ENCODE measurements at regions not wholly inside any gene's neighbourhood (a gene's known extent, or its start where the extent isn't known, plus 50 kb on each side); places are given as distances from the start of the nearest gene placed in this dataset.

DNA sequence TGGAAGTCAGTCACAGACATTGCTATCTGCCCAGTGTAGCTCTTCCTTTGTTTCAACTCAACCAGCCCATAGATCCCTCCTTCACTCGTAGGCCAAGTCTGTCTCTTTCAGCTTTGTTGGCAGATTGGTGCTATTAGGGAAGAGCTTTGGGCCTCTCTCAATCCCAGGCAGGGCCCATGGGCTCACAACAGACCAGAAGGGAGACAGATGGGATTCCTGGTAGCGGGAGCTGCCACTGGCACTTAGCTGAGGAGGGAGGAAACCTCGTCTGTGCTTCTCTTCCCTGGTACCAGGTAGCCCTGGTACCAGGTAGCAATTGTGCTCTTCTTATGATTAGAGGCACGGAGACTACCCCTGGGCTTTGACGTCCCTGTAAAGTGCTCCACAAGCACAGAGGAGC is 592.0 kb downstream of the TYW1 start:
- TF ChIP-seq, protein P1, sequence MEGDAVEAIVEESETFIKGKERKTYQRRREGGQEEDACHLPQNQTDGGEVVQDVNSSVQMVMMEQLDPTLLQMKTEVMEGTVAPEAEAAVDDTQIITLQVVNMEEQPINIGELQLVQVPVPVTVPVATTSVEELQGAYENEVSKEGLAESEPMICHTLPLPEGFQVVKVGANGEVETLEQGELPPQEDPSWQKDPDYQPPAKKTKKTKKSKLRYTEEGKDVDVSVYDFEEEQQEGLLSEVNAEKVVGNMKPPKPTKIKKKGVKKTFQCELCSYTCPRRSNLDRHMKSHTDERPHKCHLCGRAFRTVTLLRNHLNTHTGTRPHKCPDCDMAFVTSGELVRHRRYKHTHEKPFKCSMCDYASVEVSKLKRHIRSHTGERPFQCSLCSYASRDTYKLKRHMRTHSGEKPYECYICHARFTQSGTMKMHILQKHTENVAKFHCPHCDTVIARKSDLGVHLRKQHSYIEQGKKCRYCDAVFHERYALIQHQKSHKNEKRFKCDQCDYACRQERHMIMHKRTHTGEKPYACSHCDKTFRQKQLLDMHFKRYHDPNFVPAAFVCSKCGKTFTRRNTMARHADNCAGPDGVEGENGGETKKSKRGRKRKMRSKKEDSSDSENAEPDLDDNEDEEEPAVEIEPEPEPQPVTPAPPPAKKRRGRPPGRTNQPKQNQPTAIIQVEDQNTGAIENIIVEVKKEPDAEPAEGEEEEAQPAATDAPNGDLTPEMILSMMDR (IDR thresholded peaks at IDR 0.05; ENCODE audit: low read length, missing control alignments) = no peak
- no peak overlapping the region for H3K4me3 ChIP-seq (replicated peaks; ENCODE audit: low read depth, low read length)
- DNase-seq (ENCODE audit: low read depth) = no peak

DNA sequence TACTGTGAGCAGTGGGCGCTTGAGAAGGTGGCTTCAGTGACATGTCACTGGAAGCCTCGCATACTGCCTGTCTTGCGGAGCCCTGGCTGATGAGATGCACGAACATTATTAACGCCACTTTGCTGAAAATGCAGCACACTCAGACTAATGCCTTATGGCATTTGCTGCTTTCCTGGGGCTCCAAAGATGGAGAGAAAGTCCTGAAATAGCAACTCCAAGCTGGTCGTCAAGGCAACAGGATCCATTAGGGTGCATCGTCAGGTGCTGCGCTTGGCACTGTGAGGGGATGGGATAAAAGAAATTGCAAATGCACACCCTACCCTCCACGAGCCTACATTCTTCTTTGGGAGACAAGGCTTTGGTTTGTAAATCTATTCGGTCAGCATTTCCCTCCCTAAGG is 592.5 kb downstream of the TYW1 start:
- no peak for DNase-seq (ENCODE audit: low read depth)
- TF ChIP-seq, protein P1 (IDR thresholded peaks at IDR 0.05; ENCODE audit: low read length, missing control alignments) = no peak
- H3K4me3 ChIP-seq (replicated peaks; ENCODE audit: low read depth, low read length) = no peak overlapping the region

DNA sequence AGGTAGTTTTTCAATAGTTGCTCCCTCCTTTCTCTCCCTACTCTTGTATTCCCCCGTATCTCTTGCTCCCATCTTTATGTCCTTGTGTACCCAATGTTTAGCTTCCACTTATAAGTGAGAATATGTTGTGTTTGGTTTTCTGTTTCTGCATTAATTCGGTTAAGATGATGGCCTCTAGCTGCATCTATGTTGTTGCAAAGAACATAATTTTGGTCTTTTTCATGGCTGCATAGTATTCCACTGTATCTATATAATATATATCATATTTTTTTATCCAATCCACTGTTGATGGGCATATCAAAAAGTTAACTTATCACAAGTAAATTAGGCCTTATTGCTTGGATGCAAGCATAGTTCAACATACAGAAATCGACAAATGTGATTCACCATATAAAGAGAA is 594.0 kb downstream of the TYW1 start:
- TF ChIP-seq, protein P1 (IDR thresholded peaks at IDR 0.05; ENCODE audit: low read length, missing control alignments) = no peak
- no peak for DNase-seq (ENCODE audit: low read depth)
- no peak overlapping the region for H3K4me3 ChIP-seq (replicated peaks; ENCODE audit: low read depth, low read length)

GRCh38 chr7:67593794-67594193 is 597.2 kb downstream of the TYW1 start:
- DNase-seq (ENCODE audit: low read depth) = no peak
- H3K4me3 ChIP-seq (replicated peaks; ENCODE audit: low read depth, low read length) = no peak overlapping the region
- TF ChIP-seq, protein P1 (IDR thresholded peaks at IDR 0.05; ENCODE audit: low read length, missing control alignments) = no peak

DNA sequence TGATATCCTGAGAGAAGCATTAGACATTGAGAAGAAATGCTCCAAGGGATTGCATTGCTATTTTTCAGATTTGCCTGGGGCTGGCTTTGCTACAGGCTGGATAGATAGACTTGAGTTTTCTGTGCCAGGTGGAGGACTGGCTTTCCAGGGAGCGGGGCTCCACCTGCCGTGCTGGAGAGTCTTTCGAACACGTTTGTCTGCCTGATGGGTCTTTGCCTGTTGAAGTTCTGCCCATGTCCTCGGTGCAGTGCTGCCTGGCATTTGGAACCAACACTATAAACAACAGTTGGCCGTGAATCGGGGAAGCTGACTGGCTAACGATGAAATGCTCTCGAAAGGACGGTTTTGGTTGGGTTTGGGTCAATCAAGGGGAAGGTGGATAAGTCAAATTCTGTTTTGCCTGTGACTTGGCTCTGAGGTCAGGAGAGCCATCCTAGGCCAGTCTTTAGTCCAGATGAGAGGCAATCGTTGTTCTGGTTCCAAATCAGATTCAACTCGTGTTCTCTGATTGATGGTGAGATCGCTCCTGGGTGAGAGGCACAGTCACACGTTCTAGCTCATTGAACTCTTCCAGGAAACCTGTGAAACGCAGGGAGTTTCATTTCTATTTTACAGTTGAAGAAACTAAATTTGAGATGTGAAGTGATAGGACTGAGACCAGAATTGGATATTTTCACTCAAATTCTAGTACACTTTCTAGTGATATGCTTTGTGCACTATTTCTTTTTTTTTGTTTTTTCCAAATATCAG is 599.0 kb downstream of the TYW1 start:
- DNase-seq (ENCODE audit: low read depth) = no peak
- no peak overlapping the region for H3K4me3 ChIP-seq (replicated peaks; ENCODE audit: low read depth, low read length)
- TF ChIP-seq, protein P1 (IDR thresholded peaks at IDR 0.05; ENCODE audit: low read length, missing control alignments) = no peak

- no peak overlapping the region for H3K4me3 ChIP-seq (replicated peaks; ENCODE audit: low read depth, low read length)
- DNase-seq (ENCODE audit: low read depth) = no peak
- TF ChIP-seq, protein P1 (IDR thresholded peaks at IDR 0.05; ENCODE audit: low read length, missing control alignments) = no peak
Observed at GRCh38 chr7:67597161-67597560, 600.5 kb downstream of the TYW1 start.

DNA sequence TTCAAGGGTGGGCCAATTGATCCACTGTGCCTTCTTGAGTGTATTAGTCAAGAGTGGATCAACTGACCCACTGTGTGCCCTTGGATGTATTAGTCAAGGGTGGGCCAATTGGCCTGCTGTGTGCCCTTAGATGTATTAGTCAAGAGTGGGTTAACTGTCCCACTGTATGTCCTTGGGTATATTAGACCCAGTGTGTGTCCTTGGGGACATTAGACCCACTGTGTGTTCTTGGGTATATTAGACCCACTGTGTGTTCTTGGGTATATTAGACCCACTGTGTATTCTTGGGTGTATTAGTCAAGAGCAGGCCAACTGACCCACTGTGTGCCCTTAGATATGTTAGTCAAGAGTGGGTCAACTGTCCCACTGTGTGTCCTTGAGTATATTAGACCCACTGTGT is 601.8 kb downstream of the TYW1 start:
- H3K4me3 ChIP-seq (replicated peaks; ENCODE audit: low read depth, low read length) = no peak overlapping the region
- TF ChIP-seq, protein P1 (IDR thresholded peaks at IDR 0.05; ENCODE audit: low read length, missing control alignments) = no peak
- DNase-seq (ENCODE audit: low read depth) = no peak
